GM18517 (cell line): ENCODE measurements at regions not wholly inside any gene's neighbourhood (a gene's known extent, or its start where the extent isn't known, plus 50 kb on each side); places are given as distances from the start of the nearest gene placed in this dataset.

ENCODE experiments used
- ATAC-seq: cut with Tn5 transposase; IDR thresholded peaks from one replicate; pipeline ENCODE4 v1.9.1; 2021; ENCODE audit warnings: mild to moderate bottlenecking, moderate library complexity; ENCODE audit not compliant: unreplicated experiment

- no peak for ATAC-seq
These were observed 988.2 kb upstream of the CHAC2 start for GRCh38 chr2:52779446-52779845.

- ATAC-seq, result no peak
These were observed 991.0 kb upstream of the CHAC2 start for GRCh38 chr2:52776571-52776970.

DNA sequence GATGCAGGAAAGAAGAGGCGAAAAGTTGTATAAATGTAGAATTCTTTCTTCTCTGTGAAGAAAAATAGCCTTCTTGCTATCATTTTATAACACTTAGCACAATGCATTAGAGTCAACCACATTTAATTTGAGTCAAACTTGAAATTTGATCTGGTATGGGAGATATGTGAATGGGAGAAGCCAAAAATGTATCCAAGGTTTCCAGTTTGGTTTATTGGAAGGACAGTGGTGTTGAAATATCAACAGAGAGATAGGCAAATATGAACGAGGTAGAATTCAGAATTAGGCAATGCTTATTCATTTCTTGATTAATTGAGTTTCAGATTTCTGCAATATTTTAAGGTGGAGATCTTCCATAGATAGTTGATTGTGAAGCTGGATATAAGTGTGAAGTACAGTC is 991.9 kb upstream of the CHAC2 start:
- ATAC-seq, result no peak

- no peak for ATAC-seq
These were observed 1001.9 kb upstream of the CHAC2 start for GRCh38 chr2:52765735-52766134.

- ATAC-seq, result no peak
These were observed 1017.8 kb upstream of the CHAC2 start for GRCh38 chr2:52749764-52750163.

- no peak for ATAC-seq
These were observed 1022.5 kb upstream of the CHAC2 start for GRCh38 chr2:52745144-52745543.

- no peak for ATAC-seq
These were observed 1034.7 kb upstream of the CHAC2 start for GRCh38 chr2:52732849-52733395.

GRCh38 chr2:52724585-52724984 is 1043.0 kb upstream of the CHAC2 start:
- ATAC-seq, result no peak

GRCh38 chr2:52717836-52718235 is 1049.8 kb upstream of the CHAC2 start:
- no peak for ATAC-seq

GRCh38 chr2:52710810-52711618 is 1056.6 kb upstream of the CHAC2 start:
- no peak for ATAC-seq

DNA sequence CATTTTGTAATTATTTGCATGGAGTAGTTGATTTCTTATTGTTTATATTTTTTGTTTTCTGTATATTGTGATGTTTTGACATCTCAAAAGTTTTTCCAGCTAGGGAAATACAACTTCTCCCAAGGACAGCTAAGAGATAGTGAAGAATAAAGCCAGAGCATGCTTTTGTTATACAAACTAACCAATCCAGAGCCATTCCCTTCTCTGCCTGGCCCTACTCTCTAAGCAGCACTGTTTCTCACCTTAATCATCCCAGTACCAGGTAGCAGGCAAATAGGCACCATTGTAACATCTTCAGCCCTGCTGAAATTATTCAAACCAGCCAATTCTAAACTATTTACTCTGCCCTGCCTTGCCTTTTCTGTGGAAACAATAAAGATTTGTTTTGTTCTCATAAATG is 1063.4 kb upstream of the CHAC2 start:
- no peak for ATAC-seq

- ATAC-seq, result no peak
These were observed 1064.6 kb upstream of the CHAC2 start for GRCh38 chr2:52703004-52703403.

- ATAC-seq, result no peak
These were observed 1069.2 kb upstream of the CHAC2 start for GRCh38 chr2:52698408-52698807.

DNA sequence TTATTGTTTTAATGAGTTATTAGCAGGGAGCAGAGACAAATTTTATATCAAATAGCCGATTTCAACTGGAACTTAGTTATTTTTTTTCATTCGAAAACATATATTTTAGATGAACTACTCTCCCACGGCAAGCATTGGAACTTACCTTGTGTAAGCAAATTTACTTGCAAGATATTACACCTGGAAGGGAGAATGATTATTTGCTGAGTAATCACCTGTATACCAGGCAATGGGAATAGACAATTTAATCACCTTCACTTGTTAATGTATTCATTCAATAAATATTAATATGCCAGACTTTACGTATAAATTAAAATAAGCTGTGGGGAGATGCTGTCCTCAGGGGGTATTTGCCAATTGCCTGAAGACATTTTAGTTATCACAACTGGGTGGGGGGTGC is 1069.9 kb upstream of the CHAC2 start:
- ATAC-seq, result no peak

GRCh38 chr2:52695731-52696130 is 1071.9 kb upstream of the CHAC2 start:
- no peak for ATAC-seq

GRCh38 chr2:52686935-52687334 is 1080.7 kb upstream of the CHAC2 start:
- ATAC-seq, result no peak

DNA sequence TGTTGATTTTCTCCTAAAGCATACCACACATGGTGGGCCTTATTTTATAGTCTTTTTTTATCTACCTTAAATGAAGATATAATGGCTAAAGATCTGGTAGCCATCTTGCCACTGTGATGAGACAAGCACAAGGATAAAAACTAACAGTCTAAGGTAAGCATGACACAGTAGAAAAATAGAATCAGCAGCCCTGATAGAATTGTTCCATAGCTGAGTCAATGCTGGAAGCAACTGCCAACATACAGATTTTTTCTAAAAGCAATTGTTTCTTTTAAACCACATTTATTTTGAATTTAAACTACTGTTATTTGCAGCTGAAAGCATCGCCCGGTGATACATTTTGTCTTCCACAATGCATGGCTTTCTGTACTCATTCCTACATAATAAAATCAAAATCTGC is 1091.5 kb upstream of the CHAC2 start:
- ATAC-seq, result no peak

DNA sequence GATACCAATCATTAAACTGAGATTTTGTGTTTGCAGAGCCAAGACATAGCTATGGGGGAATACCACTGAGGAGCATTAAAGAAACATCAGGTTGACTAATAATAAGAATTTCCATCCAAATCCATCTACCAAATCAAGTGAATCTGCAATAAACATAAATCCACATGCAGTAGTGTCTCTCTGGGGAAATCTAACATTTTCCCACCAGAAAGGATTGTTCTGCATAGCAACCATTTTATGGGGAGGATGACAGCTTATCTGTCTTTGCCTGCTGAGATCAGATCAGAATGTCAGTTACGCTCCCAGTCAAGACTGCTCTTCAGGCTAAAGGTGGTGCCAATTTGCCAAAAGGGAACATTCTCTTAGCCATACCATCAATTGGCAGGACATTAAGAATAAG is 1098.9 kb upstream of the CHAC2 start:
- no peak for ATAC-seq

DNA sequence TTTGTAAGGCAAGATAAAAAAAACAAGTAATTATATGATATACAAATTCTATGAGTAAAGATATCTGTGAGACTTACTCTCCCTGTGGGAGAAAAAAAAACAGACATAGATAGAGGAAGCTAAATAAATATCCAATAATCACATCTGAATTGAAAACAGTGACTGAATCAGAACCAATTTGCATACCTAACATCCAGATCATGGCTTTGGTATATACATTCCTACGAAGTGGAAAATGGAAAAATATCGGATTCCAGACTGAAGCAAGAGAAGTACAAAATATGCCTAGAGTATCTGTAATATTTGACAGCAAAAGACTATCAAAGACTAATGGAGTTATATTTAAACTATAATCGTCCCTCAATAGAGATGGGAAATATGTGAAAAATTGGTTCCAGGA is 1108.1 kb upstream of the CHAC2 start:
- ATAC-seq, result no peak

DNA sequence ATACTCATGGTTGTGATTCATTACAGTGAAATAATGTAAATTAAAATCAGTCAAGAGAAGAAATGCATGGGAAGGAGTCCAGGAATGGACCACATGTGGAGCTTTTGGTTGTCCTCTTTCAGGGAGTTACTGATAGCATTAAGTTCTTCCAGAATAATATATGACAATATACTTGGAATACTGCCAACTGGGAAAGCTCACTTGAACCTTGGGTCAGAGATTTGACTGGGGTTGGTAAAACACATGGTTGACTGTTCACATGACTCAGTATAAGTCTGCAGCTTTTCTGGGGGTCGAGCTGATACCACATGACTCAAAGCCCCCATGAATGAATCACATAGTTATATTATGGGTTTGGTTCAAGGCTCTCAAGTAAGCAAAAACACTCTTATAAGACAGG is 1109.0 kb upstream of the CHAC2 start:
- no peak for ATAC-seq

GRCh38 chr2:52639692-52640091 is 1127.9 kb upstream of the CHAC2 start:
- ATAC-seq, result no peak

DNA sequence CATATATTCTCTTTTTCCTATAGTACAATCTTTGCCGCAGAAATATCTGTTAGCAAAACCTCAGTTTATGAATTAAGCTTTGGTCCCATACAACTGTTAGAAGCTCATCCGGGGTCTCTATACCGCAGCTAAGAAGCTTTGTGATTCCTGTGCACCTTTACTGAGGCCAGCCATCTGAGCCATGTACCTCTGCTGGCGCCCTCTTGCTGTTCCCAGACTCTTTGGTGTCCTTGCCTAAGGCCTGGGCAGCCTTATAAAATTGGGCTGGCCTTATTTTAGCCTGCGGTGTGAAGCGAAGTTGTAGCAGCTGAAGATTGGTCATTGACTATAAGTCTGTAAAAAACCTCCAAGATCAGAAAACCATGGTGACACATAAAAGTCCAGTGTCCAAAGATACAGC is 1135.1 kb upstream of the CHAC2 start:
- no peak for ATAC-seq

GRCh38 chr2:52629944-52630343 is 1137.7 kb upstream of the CHAC2 start:
- ATAC-seq, result no peak
